GM18870 (cell line): ENCODE measurements at regions not wholly inside any gene's neighbourhood (a gene's known extent, or its start where the extent isn't known, plus 50 kb on each side); places are given as distances from the start of the nearest gene placed in this dataset.

Experiments used
- ATAC-seq: cut with Tn5 transposase; IDR thresholded peaks from one replicate; pipeline ENCODE4 v1.9.1; 2021; ENCODE audit warnings: moderate library complexity; ENCODE audit not compliant: unreplicated experiment

DNA sequence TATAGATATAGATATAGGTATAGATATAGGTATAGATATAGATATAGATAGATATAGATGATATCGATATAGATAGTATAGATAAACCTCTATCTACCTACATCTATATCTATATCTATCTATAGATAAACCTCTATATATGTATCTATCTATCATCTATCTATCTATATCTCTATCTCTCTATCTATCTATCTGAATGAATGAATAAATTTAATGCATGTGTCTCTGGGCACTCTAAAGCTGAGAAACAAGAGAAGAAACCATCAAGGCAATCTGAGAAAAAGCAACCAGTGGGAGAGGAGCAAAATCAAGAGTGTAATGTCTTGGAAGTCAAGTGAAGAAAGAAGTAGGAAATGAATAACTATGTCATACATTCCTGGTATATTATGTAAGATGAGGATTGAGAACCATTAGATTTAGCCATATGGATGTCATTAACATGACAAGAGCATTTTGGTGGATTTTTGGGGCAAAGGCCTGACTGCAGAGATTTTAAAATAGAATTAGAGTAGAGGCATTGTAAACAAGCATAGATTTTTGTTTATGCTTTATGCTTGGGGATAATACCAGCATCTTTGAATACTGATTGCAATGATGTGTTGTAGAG is 1262.7 kb upstream of the MIR17HG start:
- no peak for ATAC-seq

GRCh38 chr13:90089051-90089450 is 1258.4 kb upstream of the MIR17HG start:
- ATAC-seq = no peak

GRCh38 chr13:90091611-90092010 is 1255.9 kb upstream of the MIR17HG start:
- ATAC-seq = no peak

GRCh38 chr13:90094357-90094756 is 1253.1 kb upstream of the MIR17HG start:
- no peak for ATAC-seq

DNA sequence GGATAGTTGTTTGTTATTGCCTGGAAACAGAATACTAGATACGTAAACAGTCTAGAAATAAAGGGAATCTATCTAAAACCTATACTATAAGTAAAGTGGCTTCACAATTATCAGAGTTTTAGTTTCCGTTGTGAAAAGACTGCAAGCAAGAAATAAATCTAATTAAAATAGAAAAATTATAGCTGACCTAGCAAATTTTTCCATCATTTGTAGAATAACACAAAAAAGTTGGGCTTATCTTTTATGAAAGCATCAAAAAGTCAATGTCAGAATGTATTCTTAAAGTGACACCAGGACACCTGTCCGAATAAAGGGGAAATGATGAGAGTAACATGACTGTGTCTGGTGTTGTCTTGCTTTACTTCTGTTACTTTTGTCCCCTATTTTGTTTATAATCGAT is 1248.9 kb upstream of the MIR17HG start:
- no peak for ATAC-seq

DNA sequence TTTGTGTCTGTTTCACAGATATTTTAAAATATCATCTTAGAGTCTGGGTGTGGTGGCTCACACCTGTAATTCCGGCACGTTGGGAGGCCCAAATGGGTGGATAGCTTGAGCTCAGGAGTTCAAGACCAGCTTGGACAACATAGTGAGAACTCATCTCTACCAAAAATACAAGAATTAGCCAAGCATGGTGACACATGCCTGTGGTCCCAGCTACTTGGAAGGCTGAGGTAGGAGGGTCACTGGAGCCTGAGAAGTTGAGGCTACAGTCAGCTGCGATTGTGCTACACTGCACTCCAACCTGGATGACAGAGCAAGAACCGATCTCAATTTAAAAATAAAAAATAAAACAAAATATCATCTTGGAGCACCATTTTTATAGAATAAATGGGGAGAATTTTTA is 1247.6 kb upstream of the MIR17HG start:
- no peak for ATAC-seq

DNA sequence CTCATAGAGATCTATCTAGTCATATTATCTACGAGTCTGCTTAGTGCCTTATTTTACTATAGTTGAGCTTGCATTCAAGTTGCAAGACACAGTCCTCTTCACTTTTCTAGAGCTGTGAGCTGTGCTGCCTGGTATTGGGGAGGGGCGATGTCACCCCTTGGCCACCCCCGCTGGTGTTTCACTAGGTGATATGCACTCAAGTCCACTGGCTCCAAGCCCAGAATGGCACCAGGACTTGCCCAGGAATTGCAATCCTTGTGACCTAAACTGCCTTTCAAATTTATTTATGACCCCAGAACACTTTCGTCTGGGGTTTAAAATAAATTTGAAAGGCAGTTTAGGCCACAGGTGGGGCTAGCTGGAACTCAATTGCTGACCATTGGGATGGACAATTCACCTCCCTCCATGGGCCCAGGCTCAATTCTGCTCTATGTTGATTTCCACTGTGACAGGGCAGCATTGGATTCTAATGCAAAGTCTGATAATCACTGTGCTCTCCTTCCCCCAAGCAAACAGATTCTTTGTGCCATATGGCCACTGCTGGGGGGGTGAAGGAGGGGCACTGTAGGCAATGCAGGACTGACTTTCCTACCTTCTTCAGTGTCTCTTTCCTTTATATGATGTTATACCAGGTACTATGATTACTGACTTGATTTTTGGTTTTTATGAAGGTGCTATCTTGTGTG is 1244.2 kb upstream of the MIR17HG start:
- no peak for ATAC-seq

- ATAC-seq = no peak
Observed at GRCh38 chr13:90104764-90105163, 1242.7 kb upstream of the MIR17HG start.

DNA sequence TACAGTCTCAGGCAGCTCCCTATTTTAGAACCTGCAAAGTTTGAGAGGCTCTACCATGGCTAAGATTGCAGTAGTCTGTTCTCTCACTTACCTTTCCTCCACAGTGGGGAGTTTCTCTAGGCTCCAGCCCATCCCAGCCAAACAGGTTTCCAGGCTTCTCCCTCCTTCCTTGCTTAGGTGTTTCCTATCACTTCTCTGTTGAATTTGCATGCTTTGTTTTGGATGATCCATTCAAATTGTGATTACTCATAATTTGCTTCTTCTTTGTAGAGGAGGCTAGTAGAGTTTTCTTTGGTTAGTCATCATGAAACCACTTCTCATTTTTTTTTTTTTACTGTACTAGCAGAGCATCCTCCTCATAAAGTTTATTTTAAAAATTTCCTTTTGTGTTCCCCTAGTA is 1242.2 kb upstream of the MIR17HG start:
- no peak for ATAC-seq

DNA sequence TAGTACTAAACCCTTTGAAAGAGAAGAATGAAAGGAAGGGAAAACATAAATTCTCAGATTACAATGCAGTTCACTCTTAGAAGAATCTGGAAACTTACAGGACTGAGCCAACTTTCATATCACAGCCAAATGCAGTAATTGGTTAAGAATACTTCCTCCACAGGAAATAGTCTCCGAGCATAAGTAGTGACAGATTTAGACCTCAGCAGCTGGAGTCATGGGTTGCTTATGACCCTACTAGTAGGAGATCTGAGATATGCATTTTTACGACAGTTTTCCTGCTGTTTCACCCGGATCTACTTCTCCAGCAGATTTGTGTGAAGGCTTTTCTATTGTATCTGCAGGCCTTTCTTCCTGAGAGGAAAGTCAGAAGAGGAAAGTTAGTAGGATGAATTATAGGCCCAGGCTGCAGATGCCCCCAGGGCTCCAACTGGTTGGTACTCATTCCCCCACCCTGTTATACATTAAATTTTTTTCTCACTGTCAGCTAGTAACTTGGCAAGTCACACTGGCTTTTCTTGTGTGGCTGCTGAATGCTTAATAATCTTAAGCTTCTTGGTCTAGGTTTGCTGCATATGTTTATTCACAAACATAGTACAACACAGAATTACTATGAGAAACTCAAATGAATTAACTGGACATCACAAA is 1241.5 kb upstream of the MIR17HG start:
- ATAC-seq = no peak

DNA sequence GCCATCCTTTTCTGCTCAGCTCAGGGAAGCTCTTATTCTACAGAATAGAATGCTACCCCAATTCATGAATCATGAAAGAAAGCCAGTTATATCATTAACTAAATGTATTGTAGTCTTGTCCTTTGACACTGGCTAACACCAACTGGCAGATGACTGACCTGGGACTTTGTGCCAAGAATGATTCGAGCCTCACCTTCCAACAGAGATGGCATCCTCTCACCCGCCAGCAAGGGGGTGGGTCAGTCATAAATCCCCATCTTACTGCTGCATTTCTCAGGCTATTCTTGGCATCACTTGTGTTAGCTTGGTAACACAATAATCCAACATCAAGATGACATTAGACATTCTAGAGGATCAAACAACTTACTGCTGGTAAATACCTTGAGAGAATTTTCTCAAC is 1239.8 kb upstream of the MIR17HG start:
- no peak for ATAC-seq

DNA sequence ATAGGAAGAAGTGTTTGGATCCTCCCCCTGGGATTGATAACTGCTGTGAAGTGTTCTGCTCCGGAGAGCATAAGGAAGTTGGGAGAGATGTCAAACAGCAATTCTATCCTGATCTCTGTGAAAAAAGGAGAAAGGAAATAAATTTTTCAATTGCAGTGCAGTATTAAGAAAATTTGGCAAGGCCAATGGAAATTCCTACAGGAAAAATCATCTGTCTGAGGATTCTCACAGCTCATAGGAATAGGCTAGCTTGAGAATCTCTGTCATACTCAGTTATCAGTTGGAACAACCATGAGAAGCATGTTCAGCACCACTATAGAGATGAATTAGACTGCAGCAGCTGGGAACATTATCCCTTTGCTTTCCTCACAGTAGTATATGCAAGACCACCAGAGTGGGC is 1238.9 kb upstream of the MIR17HG start:
- no peak for ATAC-seq

- ATAC-seq = no peak
Observed at GRCh38 chr13:90116121-90116520, 1231.4 kb upstream of the MIR17HG start.

GRCh38 chr13:90118467-90119071 is 1228.9 kb upstream of the MIR17HG start:
- ATAC-seq = no peak

DNA sequence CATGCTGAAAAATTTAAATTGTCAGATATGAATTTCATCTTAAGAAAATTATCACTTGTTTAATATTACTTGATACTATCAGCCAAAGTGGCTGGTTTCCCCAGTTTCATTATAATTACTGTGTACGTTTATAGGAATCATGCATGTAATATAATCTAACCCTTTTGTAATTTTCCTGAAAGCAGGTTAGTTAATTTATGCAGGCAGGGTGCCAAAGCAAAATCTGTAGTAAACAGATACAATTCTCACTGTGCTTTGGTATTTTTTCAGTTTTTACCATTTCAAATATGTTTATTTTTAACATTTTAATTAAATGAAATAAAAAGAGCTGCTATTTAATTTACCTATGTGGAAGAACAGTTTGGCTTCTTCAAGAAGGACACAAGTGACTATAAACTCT is 1227.5 kb upstream of the MIR17HG start:
- no peak for ATAC-seq

- no peak for ATAC-seq
Observed at GRCh38 chr13:90121784-90122183, 1225.7 kb upstream of the MIR17HG start.

- no peak for ATAC-seq
Observed at GRCh38 chr13:90122531-90122930, 1225.0 kb upstream of the MIR17HG start.

DNA sequence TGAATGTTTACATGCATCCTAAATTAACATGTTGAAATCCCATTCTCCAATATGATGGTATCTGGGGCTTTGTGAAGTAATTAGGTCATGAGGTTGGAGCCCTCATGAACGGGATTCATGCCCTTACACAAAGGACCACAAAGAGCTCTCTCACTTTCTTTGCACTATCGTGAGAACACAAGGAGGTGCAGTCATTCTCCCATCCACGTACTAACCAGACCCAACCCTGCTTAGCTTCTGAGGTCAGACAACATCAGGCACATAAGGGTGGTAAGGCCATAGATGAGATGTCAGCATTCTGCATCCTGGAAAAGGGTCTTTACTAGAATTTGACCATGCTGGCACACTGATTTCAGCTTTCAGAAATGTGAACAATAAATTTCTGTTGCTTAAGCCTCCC is 1211.9 kb upstream of the MIR17HG start:
- ATAC-seq = no peak

DNA sequence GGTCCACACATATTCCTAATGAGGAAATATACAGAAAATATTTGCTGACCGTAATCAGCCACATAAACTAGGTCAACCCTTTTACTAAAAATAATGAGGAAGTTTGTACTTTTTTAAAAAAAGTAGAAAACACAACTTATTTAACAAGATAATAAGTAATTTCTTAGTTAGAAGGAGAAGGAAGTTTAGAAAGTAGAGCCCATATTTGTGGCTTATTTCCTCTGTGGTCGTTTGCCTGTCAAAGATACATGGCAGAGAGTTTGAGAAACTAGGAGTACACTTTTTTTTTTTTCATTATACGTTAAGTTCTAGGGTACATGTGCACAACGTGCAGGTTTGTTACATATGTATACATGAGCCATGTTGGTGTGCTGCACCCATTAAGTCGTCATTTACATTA is 1205.2 kb upstream of the MIR17HG start:
- no peak for ATAC-seq

DNA sequence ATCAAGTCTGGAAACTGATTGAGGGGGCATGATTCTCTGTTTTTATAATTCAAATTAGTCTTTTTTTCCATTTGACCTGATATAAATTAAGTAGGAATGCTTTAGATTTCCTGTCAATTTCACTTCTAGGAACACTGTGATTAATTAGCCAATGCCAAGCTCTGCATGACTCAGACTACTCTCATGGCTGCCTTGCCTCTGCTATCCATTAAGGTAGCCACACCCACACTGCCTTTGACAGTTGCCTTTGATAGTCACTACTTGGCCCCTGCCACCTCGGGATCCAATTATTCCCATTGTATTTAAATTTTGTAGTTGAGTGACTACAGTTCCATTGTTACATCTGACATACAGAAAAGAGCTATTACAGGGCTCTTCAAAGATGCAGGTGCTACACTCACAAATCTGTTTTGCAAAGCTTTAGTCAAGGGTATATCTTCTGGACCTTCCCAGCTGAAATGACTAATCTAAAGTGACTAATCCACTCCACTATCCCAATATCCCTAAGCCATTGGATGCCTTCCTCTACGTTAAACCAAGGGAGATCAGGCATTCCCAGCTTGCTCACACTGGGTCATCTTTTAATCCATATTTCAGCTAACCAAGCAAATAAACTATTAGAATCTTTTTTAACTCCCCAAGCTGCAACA is 1193.1 kb upstream of the MIR17HG start:
- ATAC-seq = no peak

GRCh38 chr13:90156390-90156789 is 1191.1 kb upstream of the MIR17HG start:
- no peak for ATAC-seq

DNA sequence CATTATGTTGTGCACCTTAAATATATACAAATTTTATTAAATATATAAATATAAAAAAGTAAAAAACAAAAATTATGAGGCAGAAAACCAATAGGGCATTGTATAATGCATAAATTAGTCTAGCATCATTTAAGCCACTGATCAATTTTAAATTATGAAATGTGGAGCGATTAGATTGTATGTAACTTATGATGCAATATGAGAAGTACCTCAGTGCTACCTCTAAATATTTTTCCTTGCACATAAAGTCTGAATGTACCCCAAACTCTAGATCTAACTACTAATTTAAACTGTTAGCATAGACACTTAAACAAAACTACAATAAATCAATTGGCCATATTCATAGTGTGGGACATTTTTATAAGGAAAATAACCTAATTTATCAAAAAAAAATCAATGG is 1178.5 kb upstream of the MIR17HG start:
- ATAC-seq = no peak
